ENCODE measurements at regions not wholly inside any gene's neighbourhood (a gene's known extent, or its start where the extent isn't known, plus 50 kb on each side); places are given as distances from the start of the nearest gene placed in this dataset.
A peak's percentile ranks its signal among the peaks of the same experiment; 100 is the strongest.

- TF ChIP-seq PATZ1 (CRISPR knock-in tag; IDR thresholded peaks at IDR 0.05; ENCODE audit: borderline replicate concordance) (no peak), ZC3H10 (CRISPR knock-in tag; IDR thresholded peaks at IDR 0.05) (no peak), ZNF70 (CRISPR knock-in tag; IDR thresholded peaks at IDR 0.05) (no peak), BACH2 (CRISPR knock-in tag; IDR thresholded peaks at IDR 0.05; ENCODE audit: borderline replicate concordance) (no peak)
Measured at GRCh38 chr14:59009967-59010366, 178.5 kb upstream of the DAAM1 start.

GRCh38 chr14:59013672-59014298 lies 174.7 kb upstream of the DAAM1 start:
- TF ChIP-seq SNAI2 (CRISPR knock-in tag; IDR thresholded peaks at IDR 0.05): no peak
- TF ChIP-seq ARNTL (CRISPR knock-in tag; IDR thresholded peaks at IDR 0.05; ENCODE audit: borderline replicate concordance, low read depth): no peak
- no peak for TF ChIP-seq ZC3H10 (CRISPR knock-in tag; IDR thresholded peaks at IDR 0.05)
- TF ChIP-seq BACH2 (CRISPR knock-in tag; IDR thresholded peaks at IDR 0.05; ENCODE audit: borderline replicate concordance): no peak
- no peak for TF ChIP-seq TCF4 (CRISPR knock-in tag; IDR thresholded peaks at IDR 0.05; ENCODE audit: borderline replicate concordance)
- no peak for TF ChIP-seq TOX (CRISPR knock-in tag; IDR thresholded peaks at IDR 0.05; ENCODE audit: borderline replicate concordance)
- no peak for TF ChIP-seq PATZ1 (CRISPR knock-in tag; IDR thresholded peaks at IDR 0.05; ENCODE audit: borderline replicate concordance)
- TF ChIP-seq ZNF565 (CRISPR knock-in tag; conservative IDR thresholded peaks at IDR 0.05; ENCODE audit: low read depth): no peak
- no peak for ATAC-seq

More at GRCh38 chr14:59009967-59010366, 178.5 kb upstream of the DAAM1 start:
- no peak for ATAC-seq

GRCh38 chr14:59015482-59015881 lies 173.0 kb upstream of the DAAM1 start:
- no peak for TF ChIP-seq RARB (CRISPR knock-in tag; IDR thresholded peaks at IDR 0.05)
- TF ChIP-seq PATZ1 (CRISPR knock-in tag; IDR thresholded peaks at IDR 0.05; ENCODE audit: borderline replicate concordance): no peak
- no peak for TF ChIP-seq GLIS3 (CRISPR knock-in tag; IDR thresholded peaks at IDR 0.05)
- no peak for TF ChIP-seq ISL1 (CRISPR knock-in tag; IDR thresholded peaks at IDR 0.05)
- ATAC-seq: no peak

- peak; percentile 60 for ATAC-seq
- 0 out of 2 replicates have a peak, but pooled peaks have one; percentile 48 for TF ChIP-seq TSHZ2 (CRISPR knock-in tag; IDR thresholded peaks at IDR 0.05)
- TF ChIP-seq TOX (CRISPR knock-in tag; IDR thresholded peaks at IDR 0.05; ENCODE audit: borderline replicate concordance): no peak
- TF ChIP-seq ISL1 (CRISPR knock-in tag; IDR thresholded peaks at IDR 0.05): peak; percentile 66
- 0 out of 2 replicates have a peak, but pooled peaks have one; percentile 6 for TF ChIP-seq ZFP30 (CRISPR knock-in tag; IDR thresholded peaks at IDR 0.05)
- TF ChIP-seq POU6F1 (CRISPR knock-in tag; IDR thresholded peaks at IDR 0.05; ENCODE audit: borderline replicate concordance, low read depth): no peak
- TF ChIP-seq CSDC2 (CRISPR knock-in tag; IDR thresholded peaks at IDR 0.05): no peak
Measured at GRCh38 chr14:59017285-59017965, 171.0 kb upstream of the DAAM1 start.
